ENCODE measurements at regions not wholly inside any gene's neighbourhood (a gene's known extent, or its start where the extent isn't known, plus 50 kb on each side); places are given as distances from the start of the nearest gene placed in this dataset.
A peak's percentile ranks its signal among the peaks of the same experiment; 100 is the strongest.
"Not testable (repeated sequence)": the region's sequence is repeated elsewhere in the genome, so short reads cannot be mapped to it uniquely, and the experiment has no call there.

DNA sequence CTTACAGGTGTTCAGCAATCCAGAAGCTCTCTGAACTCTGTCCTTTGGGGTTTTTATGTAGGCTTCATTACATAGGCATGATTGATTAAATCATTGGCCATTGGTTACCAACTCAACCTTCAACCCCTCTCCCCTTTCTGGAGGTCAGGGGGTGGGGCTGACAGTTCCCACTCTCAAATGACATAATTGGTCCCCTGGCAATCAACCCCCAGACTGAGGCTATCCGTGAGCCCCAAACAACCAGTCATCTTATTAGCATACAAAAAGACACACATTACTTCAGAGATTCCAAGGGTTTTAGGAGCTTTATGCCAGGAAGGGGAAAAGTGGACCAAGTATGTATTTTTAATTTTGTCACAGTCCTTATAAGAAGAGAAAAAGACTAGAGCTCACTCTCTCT, 92.1 kb downstream of the ZNF467 start:
- DNase-seq = no peak
- Histone ChIP-seq H3K9me3 (ENCODE audit: low read length) (no peaks in the 10 kb centered on the region), H3K4me1 (ENCODE audit: insufficient read depth, low read length) (no peaks in the 10 kb centered on the region), H3K27me3 (ENCODE audit: insufficient read depth, low read length, poor library complexity, severe bottlenecking) (no peaks in the 10 kb centered on the region), H3K4me3 (ENCODE audit: low read length) (no peak overlapping the region), H3K27ac (ENCODE audit: low read depth, low read length) (no peak overlapping the region), H3K36me3 (ENCODE audit: insufficient read depth, low read length) (no peaks in the 10 kb centered on the region)
- peaks cover 0 to 8% (median 5%) of the 10 kb centered on the region in 5 donors for H3K9me3 Mint-ChIP-seq
- peaks cover 0 to 1% (median 0%) of the 10 kb centered on the region in 3 donors for H3K36me3 Mint-ChIP-seq
- no peak overlapping the region for H3K27ac Mint-ChIP-seq
- CTCF ChIA-PET = no interaction called here
- H3K4me1 Mint-ChIP-seq = no peaks in the 10 kb centered on the region
- no peak overlapping the region for H3K4me3 Mint-ChIP-seq
- POLR2A ChIA-PET = no interaction called here
- peaks cover 26 to 64% of the 10 kb centered on the region in 2 donors for H3K27me3 Mint-ChIP-seq

DNA sequence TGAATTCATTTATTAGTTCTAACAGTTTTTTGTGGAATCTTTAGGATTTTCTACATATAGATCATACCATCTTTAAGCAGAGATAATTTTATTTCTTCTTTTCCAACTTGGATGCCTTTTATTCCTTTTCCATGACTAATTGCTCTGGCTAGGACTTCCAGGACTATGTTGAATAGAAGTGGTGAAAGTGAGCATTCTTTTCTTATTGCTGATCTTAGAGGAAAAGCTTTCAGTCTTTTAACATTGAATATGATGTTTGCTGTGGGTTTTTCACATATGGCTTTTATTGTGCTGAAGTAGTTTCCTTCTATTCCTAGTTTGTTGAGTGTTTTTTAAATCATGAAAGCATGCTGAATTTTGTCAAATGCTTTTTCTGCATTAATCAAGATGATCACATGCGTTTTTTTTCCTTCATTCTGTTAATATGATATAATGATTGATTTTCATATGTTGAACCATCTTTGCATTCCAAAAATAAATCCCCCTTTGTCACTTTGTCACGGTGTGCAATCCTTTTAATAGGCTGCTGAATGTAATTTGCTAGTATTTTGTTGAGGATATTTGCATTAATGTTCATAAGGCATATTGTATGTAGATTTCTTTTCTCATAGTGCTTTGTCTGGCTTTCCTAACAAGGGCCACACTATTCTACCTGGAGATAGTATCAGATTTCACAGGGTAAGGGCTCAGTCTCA, 92.9 kb downstream of the ZNF467 start:
- no peaks in the 10 kb centered on the region for H3K4me1 Mint-ChIP-seq
- ChIA-PET POLR2A (no interaction called here), CTCF (no interaction called here)
- Histone ChIP-seq H3K9me3 (ENCODE audit: low read length) (no peaks in the 10 kb centered on the region), H3K36me3 (ENCODE audit: insufficient read depth, low read length) (no peaks in the 10 kb centered on the region), H3K27ac (ENCODE audit: low read depth, low read length) (no peak overlapping the region), H3K4me1 (ENCODE audit: insufficient read depth, low read length) (no peaks in the 10 kb centered on the region), H3K27me3 (ENCODE audit: insufficient read depth, low read length, poor library complexity, severe bottlenecking) (no peaks in the 10 kb centered on the region), H3K4me3 (ENCODE audit: low read length) (no peak overlapping the region)
- H3K27ac Mint-ChIP-seq = no peak overlapping the region
- no peak overlapping the region for H3K4me3 Mint-ChIP-seq
- DNase-seq = no peak
- peaks cover 29 to 71% of the 10 kb centered on the region in 2 donors for H3K27me3 Mint-ChIP-seq
- H3K36me3 Mint-ChIP-seq = peaks cover 0 to 1% (median 0%) of the 10 kb centered on the region in 3 donors
- H3K9me3 Mint-ChIP-seq = peaks cover 0 to 8% (median 5%) of the 10 kb centered on the region in 5 donors

DNA sequence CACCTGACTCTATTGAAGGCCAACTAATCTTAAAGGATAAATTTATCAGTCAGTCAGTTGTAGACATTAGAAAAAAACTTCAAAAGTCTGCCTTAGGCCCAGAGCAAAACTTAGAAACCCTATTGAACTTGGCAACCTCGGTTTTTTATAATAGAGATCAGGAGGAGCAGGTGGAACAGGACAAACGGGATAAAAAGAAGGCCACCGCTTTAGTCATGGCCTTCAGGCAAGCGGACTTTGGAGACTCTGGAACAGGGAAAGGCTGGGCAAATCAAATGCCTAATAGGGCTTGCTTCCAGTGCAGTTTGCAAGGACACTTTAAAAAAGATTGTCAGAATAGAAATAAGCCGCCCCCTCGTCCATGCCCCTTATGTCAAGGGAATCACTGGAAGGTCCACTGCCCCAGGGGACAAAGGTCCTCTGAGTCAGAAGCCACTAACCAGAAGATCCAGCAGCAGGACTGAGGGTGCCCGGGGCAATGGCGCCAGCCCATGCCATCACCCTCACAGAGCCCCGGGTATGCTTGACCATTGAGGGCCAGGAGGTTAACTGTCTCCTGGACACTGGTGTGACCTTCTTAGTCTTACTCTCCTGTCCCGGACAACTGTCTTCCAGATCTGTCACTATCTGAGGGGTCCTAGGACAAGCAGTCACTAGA, 98.5 kb downstream of the ZNF467 start:
- H3K4me3 ChIP-seq (ENCODE audit: low read length); H3K27me3 ChIP-seq (ENCODE audit: insufficient read depth, low read length, poor library complexity, severe bottlenecking); H3K36me3 ChIP-seq (ENCODE audit: insufficient read depth, low read length); H3K27ac ChIP-seq (ENCODE audit: low read depth, low read length); H3K4me1 Mint-ChIP-seq; CTCF ChIA-PET; H3K4me1 ChIP-seq (ENCODE audit: insufficient read depth, low read length); H3K4me3 Mint-ChIP-seq; H3K36me3 Mint-ChIP-seq; POLR2A ChIA-PET; DNase-seq; H3K27ac Mint-ChIP-seq; H3K9me3 Mint-ChIP-seq; H3K9me3 ChIP-seq (ENCODE audit: low read length): not testable (repeated sequence)
- peaks cover 27 to 85% of the 10 kb centered on the region in 2 donors for H3K27me3 Mint-ChIP-seq

DNA sequence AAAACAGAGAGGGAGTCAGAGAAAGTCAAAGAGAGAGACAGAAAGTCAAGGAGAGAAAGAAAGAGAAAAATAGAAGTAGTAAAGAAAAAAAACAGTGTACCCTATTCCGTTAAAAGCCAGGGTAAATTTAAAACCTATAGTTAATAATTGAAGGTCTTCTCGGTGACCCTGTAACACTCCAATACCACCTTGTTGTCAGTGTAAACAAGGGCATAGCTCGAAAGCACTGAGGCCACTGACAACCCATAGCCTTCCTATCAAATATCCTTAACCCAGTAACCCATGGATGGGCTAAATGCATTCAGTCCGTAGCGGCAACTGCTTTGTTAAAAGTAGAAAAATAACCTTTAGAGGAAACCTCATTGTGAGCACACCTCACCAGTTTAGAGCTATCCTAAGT, 100.4 kb downstream of the ZNF467 start:
- H3K4me3 ChIP-seq (ENCODE audit: low read length) = no peak overlapping the region
- no peak overlapping the region for H3K27ac ChIP-seq (ENCODE audit: low read depth, low read length)
- no peak for DNase-seq
- no peaks in the 10 kb centered on the region for H3K4me1 Mint-ChIP-seq
- CTCF ChIA-PET = no interaction called here
- no peaks in the 10 kb centered on the region for H3K36me3 Mint-ChIP-seq
- H3K27me3 Mint-ChIP-seq = peaks cover 27 to 80% of the 10 kb centered on the region in 2 donors
- POLR2A ChIA-PET = no interaction called here
- H3K36me3 ChIP-seq (ENCODE audit: insufficient read depth, low read length) = no peaks in the 10 kb centered on the region
- H3K27ac Mint-ChIP-seq = no peak overlapping the region
- H3K27me3 ChIP-seq (ENCODE audit: insufficient read depth, low read length, poor library complexity, severe bottlenecking) = no peaks in the 10 kb centered on the region
- H3K4me3 Mint-ChIP-seq = no peak overlapping the region
- H3K9me3 ChIP-seq (ENCODE audit: low read length) = no peaks in the 10 kb centered on the region
- no peaks in the 10 kb centered on the region for H3K4me1 ChIP-seq (ENCODE audit: insufficient read depth, low read length)
- peaks cover 0 to 2% (median 0%) of the 10 kb centered on the region in 5 donors for H3K9me3 Mint-ChIP-seq

DNA sequence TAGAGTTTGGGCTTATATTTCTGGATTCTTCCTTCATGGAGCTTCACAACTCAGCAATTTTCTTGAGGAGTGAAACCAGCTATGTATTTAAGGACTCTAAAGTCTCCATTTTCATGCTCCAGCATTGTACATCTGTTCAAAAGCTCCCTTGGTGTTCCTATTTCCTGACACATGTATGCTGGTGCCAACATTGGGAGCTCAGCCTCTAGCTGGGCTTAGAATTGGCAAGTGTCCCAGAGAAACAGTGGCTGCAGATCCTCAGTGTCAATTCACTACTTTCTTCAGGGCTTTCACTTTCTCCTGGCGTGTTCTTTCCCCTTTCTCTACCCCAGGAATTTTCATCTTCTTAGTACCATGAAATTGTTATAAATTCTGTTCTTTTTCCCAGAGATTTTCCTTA, 103.1 kb downstream of the ZNF467 start:
- H3K9me3 Mint-ChIP-seq = no peaks in the 10 kb centered on the region
- Histone ChIP-seq H3K4me3 (ENCODE audit: low read length) (no peak overlapping the region), H3K4me1 (ENCODE audit: insufficient read depth, low read length) (no peaks in the 10 kb centered on the region), H3K9me3 (ENCODE audit: low read length) (no peaks in the 10 kb centered on the region), H3K27me3 (ENCODE audit: insufficient read depth, low read length, poor library complexity, severe bottlenecking) (no peaks in the 10 kb centered on the region), H3K36me3 (ENCODE audit: insufficient read depth, low read length) (no peaks in the 10 kb centered on the region), H3K27ac (ENCODE audit: low read depth, low read length) (no peak overlapping the region)
- no peak overlapping the region for H3K27ac Mint-ChIP-seq
- no peaks in the 10 kb centered on the region for H3K4me1 Mint-ChIP-seq
- H3K27me3 Mint-ChIP-seq = peaks cover 16 to 78% of the 10 kb centered on the region in 2 donors
- H3K36me3 Mint-ChIP-seq = no peaks in the 10 kb centered on the region
- ChIA-PET POLR2A (no interaction called here), CTCF (no interaction called here)
- H3K4me3 Mint-ChIP-seq = no peak overlapping the region
- DNase-seq = no peak

DNA sequence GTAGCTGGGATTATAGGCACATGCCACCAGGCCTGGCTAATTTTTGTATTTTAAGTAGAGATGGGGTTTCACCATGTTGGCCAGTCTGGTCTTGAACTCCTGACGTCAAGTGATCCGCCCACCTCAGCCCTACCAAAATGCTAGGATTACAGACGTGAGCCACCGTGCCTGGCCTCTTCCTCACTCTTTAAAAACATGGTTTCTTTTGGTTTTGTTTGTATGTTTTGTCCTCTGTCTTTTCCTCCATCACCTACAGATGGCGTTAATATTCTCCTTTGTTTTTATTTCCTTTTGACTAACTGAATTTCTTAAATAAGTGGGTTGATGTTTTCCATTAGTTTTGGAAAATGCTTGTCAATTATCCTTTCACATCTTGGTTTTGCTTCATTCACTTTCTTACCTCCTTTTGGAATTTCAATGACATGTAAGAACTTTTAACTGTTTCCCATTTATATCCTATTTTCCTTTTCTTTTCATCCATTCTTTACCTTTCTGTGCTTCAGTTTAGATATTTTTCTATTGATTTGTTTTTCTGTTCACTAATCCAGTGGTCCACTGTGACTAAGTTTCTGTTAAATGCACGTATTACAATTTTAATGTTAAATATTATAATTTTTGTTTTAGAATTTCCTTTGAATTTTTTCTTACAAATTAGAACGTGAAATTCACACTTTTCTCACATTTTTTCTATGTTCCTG, 104.1 kb downstream of the ZNF467 start:
- POLR2A ChIA-PET = no interaction called here
- peak in 2 of 5 donors; percentile 2 to 5 for DNase-seq
- Mint-ChIP-seq H3K36me3 (no peaks in the 10 kb centered on the region), H3K4me3 (no peak overlapping the region), H3K27me3 (peaks cover 17 to 76% of the 10 kb centered on the region in 2 donors), H3K27ac (no peak overlapping the region), H3K4me1 (no peaks in the 10 kb centered on the region), H3K9me3 (no peaks in the 10 kb centered on the region)
- Histone ChIP-seq H3K27ac (ENCODE audit: low read depth, low read length) (no peak overlapping the region), H3K9me3 (ENCODE audit: low read length) (no peaks in the 10 kb centered on the region), H3K27me3 (ENCODE audit: insufficient read depth, low read length, poor library complexity, severe bottlenecking) (no peaks in the 10 kb centered on the region), H3K36me3 (ENCODE audit: insufficient read depth, low read length) (no peaks in the 10 kb centered on the region), H3K4me3 (ENCODE audit: low read length) (no peak overlapping the region), H3K4me1 (ENCODE audit: insufficient read depth, low read length) (no peaks in the 10 kb centered on the region)
- CTCF ChIA-PET = no interaction called here

DNA sequence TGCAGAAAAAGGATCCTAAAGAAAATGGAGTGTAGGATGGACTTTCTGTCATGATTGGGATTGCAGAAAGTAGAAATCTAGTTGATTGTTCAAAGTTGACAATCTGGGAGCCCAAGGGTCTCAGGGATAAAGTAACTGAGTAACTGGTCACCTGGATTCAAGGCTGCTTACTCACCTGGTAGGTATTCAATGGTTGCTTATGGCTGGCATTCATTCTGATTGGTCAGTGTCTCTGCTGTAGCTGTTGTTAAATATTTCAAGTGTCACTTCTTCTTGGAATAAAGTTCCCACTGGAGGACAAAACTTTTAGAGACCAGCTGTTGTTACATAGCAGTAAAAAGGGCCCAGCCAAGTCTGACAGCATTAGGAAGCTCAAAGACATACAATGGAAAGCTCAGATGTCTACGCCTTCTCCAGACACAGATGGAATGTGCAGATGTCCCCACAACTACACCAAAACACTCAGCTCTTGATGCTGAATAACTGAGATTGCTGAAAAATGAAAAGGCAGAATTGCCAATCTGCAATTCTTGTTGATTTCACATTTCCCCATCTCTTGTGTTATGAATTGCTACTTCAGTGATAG, 106.9 kb downstream of the ZNF467 start:
- Histone ChIP-seq H3K9me3 (ENCODE audit: low read length) (no peaks in the 10 kb centered on the region), H3K27me3 (ENCODE audit: insufficient read depth, low read length, poor library complexity, severe bottlenecking) (no peaks in the 10 kb centered on the region), H3K4me3 (ENCODE audit: low read length) (no peak overlapping the region), H3K4me1 (ENCODE audit: insufficient read depth, low read length) (no peaks in the 10 kb centered on the region), H3K27ac (ENCODE audit: low read depth, low read length) (no peak overlapping the region), H3K36me3 (ENCODE audit: insufficient read depth, low read length) (no peaks in the 10 kb centered on the region)
- POLR2A ChIA-PET = no interaction called here
- no peaks in the 10 kb centered on the region for H3K9me3 Mint-ChIP-seq
- H3K4me1 Mint-ChIP-seq = no peaks in the 10 kb centered on the region
- peaks cover 26 to 71% of the 10 kb centered on the region in 2 donors for H3K27me3 Mint-ChIP-seq
- CTCF ChIA-PET = interaction anchor here (1.9 kb wide), 1 partner anchor 76 kb away, joined by 6 read pairs; no protein-coding TSS in a partner anchor
- DNase-seq = no peak
- H3K4me3 Mint-ChIP-seq = no peak overlapping the region
- H3K27ac Mint-ChIP-seq = no peak overlapping the region
- H3K36me3 Mint-ChIP-seq = no peaks in the 10 kb centered on the region

DNA sequence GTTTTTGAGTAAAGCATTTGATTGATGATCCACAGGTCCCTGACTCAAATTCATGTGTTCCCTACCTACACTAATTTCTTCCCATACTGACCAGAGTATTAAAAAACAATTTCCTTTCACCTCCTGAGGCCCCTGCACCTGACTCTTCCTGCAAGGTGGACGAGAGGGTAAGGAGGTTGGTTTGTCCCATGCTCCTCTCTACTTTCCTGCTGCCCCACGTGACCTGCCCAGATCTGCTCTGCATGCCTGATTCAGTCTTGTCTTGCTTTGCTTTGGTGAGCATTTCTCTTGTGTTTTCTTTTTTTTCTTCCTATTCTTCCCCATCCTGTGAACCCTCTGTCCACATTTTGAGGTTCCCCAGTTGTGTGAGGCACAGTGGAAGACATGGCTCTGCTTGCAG, 107.8 kb downstream of the ZNF467 start:
- H3K36me3 Mint-ChIP-seq; H3K9me3 Mint-ChIP-seq; H3K9me3 ChIP-seq (ENCODE audit: low read length); H3K36me3 ChIP-seq (ENCODE audit: insufficient read depth, low read length); POLR2A ChIA-PET; DNase-seq; H3K27me3 ChIP-seq (ENCODE audit: insufficient read depth, low read length, poor library complexity, severe bottlenecking); H3K27ac ChIP-seq (ENCODE audit: low read depth, low read length); H3K4me3 Mint-ChIP-seq; H3K4me1 ChIP-seq (ENCODE audit: insufficient read depth, low read length); H3K4me3 ChIP-seq (ENCODE audit: low read length); H3K27ac Mint-ChIP-seq; H3K4me1 Mint-ChIP-seq: not testable (repeated sequence)
- H3K27me3 Mint-ChIP-seq = peaks cover 27 to 72% of the 10 kb centered on the region in 2 donors
- CTCF ChIA-PET = interaction anchor here (1.9 kb wide), 1 partner anchor 76 kb away, joined by 6 read pairs; no protein-coding TSS in a partner anchor
